Natural killer cell (primary cell): ENCODE measurements at regions not wholly inside any gene's neighbourhood (a gene's known extent, or its start where the extent isn't known, plus 50 kb on each side); places are given as distances from the start of the nearest gene placed in this dataset.
A peak's percentile ranks its signal among the peaks of the same experiment; 100 is the strongest.

Experiments
- ATAC-seq, 3 donors: fragments of 150-1000 bp in 2 of 3; fragments of 200-7000 bp in 1 of 3; cut with Tn5 transposase; 1 replicate in 1 of 3; 2 replicates in 2 of 3; pipeline ENCODE4 v1.10.0; 2021; ENCODE audit warnings: mild to moderate bottlenecking in 2 of 3, moderate library complexity in 2 of 3
- DNase-seq, 2 donors: peaks; one replicate each; pipeline versions ENCODE4 v3.0.0 to v3.0.0-alpha.2; 2013 to 2021; ENCODE audit warnings: mixed read lengths in 1 of 2
- H3K27ac ChIP-seq: one replicate; pipeline ENCODE4 v1.5.1; 2013; ENCODE audit warnings: mild to moderate bottlenecking, low read length
- H3K27me3 ChIP-seq: one replicate; pipeline ENCODE4 v1.6.1; 2013; ENCODE audit warnings: low read length; ENCODE audit not compliant: control insufficient read depth, insufficient read depth
- H3K36me3 ChIP-seq: one replicate; pipeline ENCODE4 v1.6.1; 2013; ENCODE audit warnings: low read length; ENCODE audit not compliant: control insufficient read depth, insufficient read depth
- H3K4me1 ChIP-seq: one replicate; pipeline ENCODE4 v1.6.1; 2013; ENCODE audit warnings: low read length; ENCODE audit not compliant: control insufficient read depth, insufficient read depth
- H3K4me3 ChIP-seq: one replicate; pipeline ENCODE4 v1.5.1; 2013; ENCODE audit warnings: low read length
- H3K9me3 ChIP-seq: one replicate; pipeline ENCODE4 v1.6.1; 2013; ENCODE audit warnings: low read length; ENCODE audit not compliant: control insufficient read depth, insufficient read depth
- H3K27ac Mint-ChIP-seq, 2 donors: one replicate each; pipeline ENCODE4 v1.8.0; 2022; ENCODE audit warnings: mild to moderate bottlenecking in 2 of 2, mixed read lengths in 2 of 2, moderate library complexity in 1 of 2
- H3K27me3 Mint-ChIP-seq, 2 donors: one replicate each; pipeline ENCODE4 v1.8.0; 2022; ENCODE audit warnings: low read depth in 2 of 2, mixed read lengths in 2 of 2
- H3K36me3 Mint-ChIP-seq: one replicate; pipeline ENCODE4 v1.8.0; 2022; ENCODE audit warnings: mixed read lengths
- H3K4me1 Mint-ChIP-seq, 2 donors: one replicate each; pipeline ENCODE4 v1.8.0; 2022; ENCODE audit warnings: mixed read lengths in 2 of 2
- H3K4me3 Mint-ChIP-seq: one replicate; pipeline ENCODE4 v1.8.0; 2022; ENCODE audit warnings: mild to moderate bottlenecking, moderate library complexity, mixed read lengths
- H3K9me3 Mint-ChIP-seq, 2 donors: one replicate each; pipeline ENCODE4 v1.8.0; 2022; ENCODE audit warnings: mixed read lengths in 2 of 2
- CTCF ChIP-seq: fragments of 200-600 bp; IDR thresholded peaks from one replicate; pipeline ENCODE4 v1.8.0; 2022; ENCODE audit warnings: antibody characterized with exemption
- WGBS: methylation state at CpG from one replicate; pipeline ENCODE4 v1.1.7; 2013; ENCODE audit warnings: missing lambda C conversion rate; ENCODE audit not compliant: insufficient coverage; 5-methylcytosine and 5-hydroxymethylcytosine counted together
- intact Hi-C: fragments of 100-400 bp; cut with micrococcal nuclease; formaldehyde crosslinking; loops from one replicate; pipeline ENCODE4 v1.14.2; 2022

DNA sequence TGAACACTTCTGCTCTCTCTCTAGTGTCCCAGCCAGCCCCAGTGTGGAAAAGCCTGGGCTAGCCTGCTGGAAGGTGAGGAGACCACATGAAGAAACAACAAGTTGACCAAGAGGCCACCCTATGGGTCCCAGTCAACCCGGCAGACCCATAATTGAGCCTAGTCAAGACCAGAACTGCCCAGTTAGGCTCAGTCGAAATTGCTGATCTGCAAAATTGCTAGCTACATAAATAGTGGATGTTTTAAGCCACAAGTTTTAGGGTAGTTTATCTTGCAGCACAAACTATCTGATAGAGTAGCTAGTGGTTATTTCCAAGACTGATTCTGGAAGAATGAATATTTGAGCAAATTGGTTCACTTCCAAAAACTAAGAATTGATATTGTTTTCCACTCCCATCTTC is 82.3 kb upstream of the CCDC112 start:
- Histone ChIP-seq H3K27me3 (no peaks in the 10 kb centered on the region), H3K36me3 (no peaks in the 10 kb centered on the region), H3K9me3 (no peaks in the 10 kb centered on the region), H3K4me1 (no peaks in the 10 kb centered on the region), H3K4me3 (no peak overlapping the region), H3K27ac (no peak overlapping the region)
- H3K27me3 Mint-ChIP-seq: no peaks in the 10 kb centered on the region
- no peak overlapping the region for H3K27ac Mint-ChIP-seq
- WGBS: 91% methylated on average over 2 of the region's 2 CpGs
- no peak for TF ChIP-seq CTCF
- no peak for ATAC-seq
- H3K36me3 Mint-ChIP-seq: no peaks in the 10 kb centered on the region
- intact Hi-C loops: no loop called here
- no peaks in the 10 kb centered on the region for H3K9me3 Mint-ChIP-seq
- DNase-seq: no peak
- H3K4me3 Mint-ChIP-seq: no peak overlapping the region
- H3K4me1 Mint-ChIP-seq: no peaks in the 10 kb centered on the region

- WGBS: 33% methylated on average over 1 of the region's 4 CpGs
- no peak overlapping the region for H3K4me3 ChIP-seq
- H3K27ac ChIP-seq: no peak overlapping the region
- H3K4me1 ChIP-seq: no peaks in the 10 kb centered on the region
- no peaks in the 10 kb centered on the region for H3K36me3 ChIP-seq
- no peak for DNase-seq
- Mint-ChIP-seq H3K9me3 (no peaks in the 10 kb centered on the region), H3K4me3 (no peak overlapping the region), H3K27me3 (no peaks in the 10 kb centered on the region), H3K4me1 (no peaks in the 10 kb centered on the region), H3K27ac (no peak overlapping the region), H3K36me3 (no peaks in the 10 kb centered on the region)
- TF ChIP-seq CTCF: no peak
- ATAC-seq: peak in 1 of 3 donors; percentile 42
- no peaks in the 10 kb centered on the region for H3K27me3 ChIP-seq
- intact Hi-C loops: no loop called here
- no peaks in the 10 kb centered on the region for H3K9me3 ChIP-seq
Measured at GRCh38 chr5:115377468-115378217, 81.2 kb upstream of the CCDC112 start.

- Histone ChIP-seq H3K4me3 (no peak overlapping the region), H3K9me3 (no peaks in the 10 kb centered on the region), H3K27ac (no peak overlapping the region), H3K4me1 (no peaks in the 10 kb centered on the region), H3K36me3 (no peaks in the 10 kb centered on the region), H3K27me3 (no peaks in the 10 kb centered on the region)
- intact Hi-C loops: no loop called here
- Mint-ChIP-seq H3K4me1 (no peaks in the 10 kb centered on the region), H3K9me3 (no peaks in the 10 kb centered on the region), H3K27ac (no peak overlapping the region), H3K36me3 (no peaks in the 10 kb centered on the region), H3K27me3 (no peaks in the 10 kb centered on the region), H3K4me3 (no peak overlapping the region)
- WGBS: 90% methylated on average over 5 of the region's 5 CpGs
- no peak for TF ChIP-seq CTCF
- no peak for DNase-seq
- ATAC-seq: no peak
Measured at GRCh38 chr5:115375893-115376292, 79.4 kb upstream of the CCDC112 start.
